IPS-18c (cell line): ENCODE measurements at regions not wholly inside any gene's neighbourhood (a gene's known extent, or its start where the extent isn't known, plus 50 kb on each side); places are given as distances from the start of the nearest gene placed in this dataset.

Experiments
- H3K4me3 ChIP-seq: 2 replicates; pipeline ENCODE4 v1.7.0; 2013; ENCODE audit warnings: low read depth, mild to moderate bottlenecking, low read length, moderate library complexity; ENCODE audit not compliant: insufficient read depth
- H3K9me3 ChIP-seq: one replicate; pipeline ENCODE4 v1.6.1; 2013; ENCODE audit warnings: mild to moderate bottlenecking, low read length, moderate library complexity; ENCODE audit not compliant: control insufficient read depth, insufficient read depth

GRCh38 chr11:45470151-45470793, 184.1 kb upstream of the SYT13 start:
- no peaks in the 10 kb centered on the region for H3K9me3 ChIP-seq
- H3K4me3 ChIP-seq = no peak overlapping the region

DNA sequence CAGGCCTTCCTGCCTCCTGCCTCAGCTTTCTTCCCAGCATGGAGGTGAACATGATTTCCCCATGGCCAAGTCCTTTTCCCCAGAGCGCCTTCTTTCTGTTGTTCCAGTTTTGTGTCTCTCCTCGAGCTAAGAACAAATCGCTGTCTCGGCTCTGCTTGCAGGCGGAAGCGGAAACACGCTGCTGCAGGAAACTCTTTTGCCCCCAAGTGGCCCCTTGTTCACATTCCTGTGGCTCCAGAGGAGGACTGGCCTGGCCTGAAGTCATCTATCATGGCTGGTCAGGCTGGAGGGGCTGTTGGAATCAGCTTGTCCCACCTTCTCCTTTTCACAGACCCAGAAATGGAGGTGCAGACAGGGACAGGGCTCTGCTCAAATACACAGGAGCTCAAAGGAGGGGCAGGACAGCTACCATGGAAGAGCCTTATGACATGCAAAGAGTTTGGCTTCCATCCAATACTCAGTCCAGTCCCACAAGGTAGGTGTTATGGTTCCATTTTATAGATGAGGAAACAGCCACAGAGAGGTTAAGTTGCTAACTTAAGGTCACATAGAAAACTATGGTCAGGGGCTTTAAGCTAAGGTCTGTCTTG, 182.2 kb upstream of the SYT13 start:
- Histone ChIP-seq H3K9me3 (no peaks in the 10 kb centered on the region), H3K4me3 (no peak overlapping the region)

DNA sequence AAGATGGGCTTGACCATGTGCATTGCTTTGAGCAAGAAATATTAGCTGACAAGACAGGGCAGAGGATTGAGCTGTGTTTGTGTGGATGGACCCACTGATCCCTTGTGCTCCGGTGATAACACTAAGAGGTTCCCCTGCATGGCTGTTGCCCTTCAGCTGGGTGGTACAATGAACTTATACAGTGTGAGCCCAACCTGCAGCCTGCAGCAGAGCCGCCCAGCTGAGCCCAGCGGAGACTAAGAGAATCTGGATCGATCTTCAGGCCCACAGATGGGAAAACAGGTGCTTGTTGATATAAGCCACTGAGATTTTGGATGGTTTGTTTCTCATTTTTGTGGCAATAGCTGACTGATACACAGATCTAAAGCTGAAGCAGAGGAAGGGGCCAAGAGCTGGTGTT, 177.4 kb upstream of the SYT13 start:
- no peaks in the 10 kb centered on the region for H3K9me3 ChIP-seq
- H3K4me3 ChIP-seq = no peak overlapping the region

GRCh38 chr11:45461514-45461913, 175.4 kb upstream of the SYT13 start:
- H3K4me3 ChIP-seq = no peak overlapping the region

DNA sequence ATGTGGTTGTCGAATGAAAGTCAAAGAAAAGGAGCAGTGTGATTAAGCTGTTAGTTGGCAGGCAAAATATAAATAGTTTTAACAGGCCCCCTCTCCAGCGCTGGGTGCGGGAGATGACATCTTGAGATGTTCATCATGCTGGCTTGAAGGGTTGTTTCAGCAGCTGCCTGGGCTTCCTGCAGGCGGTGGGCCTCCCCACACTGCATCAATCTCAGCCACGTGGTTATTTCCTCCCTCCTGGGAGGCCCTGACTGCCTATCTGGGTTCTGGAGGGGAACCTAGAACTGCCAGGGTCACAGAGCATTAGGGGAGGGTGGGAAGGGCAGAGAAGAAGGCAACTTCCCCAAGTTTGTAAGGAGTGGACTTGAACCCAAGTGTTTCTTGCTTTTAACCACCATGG, 173.3 kb upstream of the SYT13 start:
- Histone ChIP-seq H3K4me3 (no peak overlapping the region), H3K9me3 (no peaks in the 10 kb centered on the region)

More at GRCh38 chr11:45461514-45461913, 175.4 kb upstream of the SYT13 start:
- H3K9me3 ChIP-seq = no peaks in the 10 kb centered on the region

- no peak overlapping the region for H3K4me3 ChIP-seq
- no peaks in the 10 kb centered on the region for H3K9me3 ChIP-seq
These were observed 172.1 kb upstream of the SYT13 start for GRCh38 chr11:45458269-45458668.

GRCh38 chr11:45457649-45458048, 171.5 kb upstream of the SYT13 start:
- Histone ChIP-seq H3K9me3 (no peaks in the 10 kb centered on the region), H3K4me3 (no peak overlapping the region)

- Histone ChIP-seq H3K4me3 (no peak overlapping the region), H3K9me3 (no peaks in the 10 kb centered on the region)
These were observed 170.5 kb upstream of the SYT13 start for GRCh38 chr11:45456686-45457085.

DNA sequence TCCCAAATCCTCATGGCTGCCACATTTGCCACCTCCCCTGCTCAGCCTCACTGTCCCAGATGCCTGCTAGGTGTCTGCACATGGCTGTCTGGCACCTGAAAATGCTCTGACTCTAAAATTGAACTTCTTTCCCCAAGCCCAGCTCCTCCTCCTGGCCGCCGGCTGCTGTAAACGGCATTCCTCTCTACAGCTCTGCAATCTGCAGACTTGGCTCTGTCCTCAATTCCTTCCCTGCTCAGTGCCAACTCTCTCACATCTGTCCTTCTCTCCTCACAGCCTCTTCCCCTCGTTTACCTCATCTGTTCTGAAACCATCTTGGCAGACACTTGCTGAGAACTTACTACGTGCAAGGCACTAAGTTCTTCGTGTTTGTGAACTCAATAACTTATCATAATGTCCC, 169.4 kb upstream of the SYT13 start:
- H3K9me3 ChIP-seq = no peaks in the 10 kb centered on the region
- H3K4me3 ChIP-seq = no peak overlapping the region

DNA sequence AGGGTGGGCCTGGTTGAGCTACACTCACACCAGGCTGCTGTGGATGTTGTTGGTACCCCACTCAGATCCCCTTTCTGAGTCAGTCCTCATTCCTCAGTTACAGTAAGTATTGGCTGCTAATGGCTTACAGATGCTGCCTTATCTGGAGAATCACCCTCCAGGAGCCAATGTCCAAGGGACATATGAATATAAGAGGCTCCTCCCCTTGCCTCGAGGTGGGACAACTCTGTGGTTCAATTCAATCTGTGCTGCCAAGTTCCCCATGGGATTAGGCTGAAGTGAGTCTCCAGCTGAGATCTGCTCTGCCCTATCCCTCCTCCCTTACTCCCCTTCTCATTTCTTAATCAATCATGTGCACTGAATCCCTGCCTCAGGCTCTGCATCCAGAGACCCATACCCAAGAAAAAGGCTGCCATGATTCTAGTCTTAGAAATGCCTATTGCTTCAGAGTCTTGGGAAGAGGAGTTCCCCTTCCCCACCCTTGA, 168.8 kb upstream of the SYT13 start:
- no peak overlapping the region for H3K4me3 ChIP-seq
- no peaks in the 10 kb centered on the region for H3K9me3 ChIP-seq

GRCh38 chr11:45453721-45454120, 167.6 kb upstream of the SYT13 start:
- Histone ChIP-seq H3K4me3 (no peak overlapping the region), H3K9me3 (no peaks in the 10 kb centered on the region)

- H3K9me3 ChIP-seq = no peaks in the 10 kb centered on the region
- H3K4me3 ChIP-seq = no peak overlapping the region
These were observed 165.8 kb upstream of the SYT13 start for GRCh38 chr11:45451766-45452440.

DNA sequence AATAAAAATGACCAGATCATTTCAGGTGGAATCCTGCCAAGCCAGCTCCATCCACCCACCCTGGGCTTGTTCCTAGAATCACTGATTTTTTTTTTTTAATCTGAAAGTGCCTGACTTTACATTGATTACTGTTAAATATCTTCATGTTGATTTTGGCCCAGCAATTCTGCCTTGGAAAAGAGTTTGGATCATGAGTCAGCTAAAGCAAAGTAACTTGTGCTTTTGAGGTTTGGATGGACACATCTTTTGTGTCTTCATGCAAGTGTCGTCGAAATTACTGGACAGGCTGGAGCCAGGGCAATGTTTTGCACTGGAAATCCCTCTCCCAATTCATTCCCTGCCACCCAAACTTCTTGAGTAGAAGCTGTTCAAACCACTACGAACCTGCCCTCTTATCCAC, 164.0 kb upstream of the SYT13 start:
- H3K9me3 ChIP-seq = no peaks in the 10 kb centered on the region
- H3K4me3 ChIP-seq = no peak overlapping the region

DNA sequence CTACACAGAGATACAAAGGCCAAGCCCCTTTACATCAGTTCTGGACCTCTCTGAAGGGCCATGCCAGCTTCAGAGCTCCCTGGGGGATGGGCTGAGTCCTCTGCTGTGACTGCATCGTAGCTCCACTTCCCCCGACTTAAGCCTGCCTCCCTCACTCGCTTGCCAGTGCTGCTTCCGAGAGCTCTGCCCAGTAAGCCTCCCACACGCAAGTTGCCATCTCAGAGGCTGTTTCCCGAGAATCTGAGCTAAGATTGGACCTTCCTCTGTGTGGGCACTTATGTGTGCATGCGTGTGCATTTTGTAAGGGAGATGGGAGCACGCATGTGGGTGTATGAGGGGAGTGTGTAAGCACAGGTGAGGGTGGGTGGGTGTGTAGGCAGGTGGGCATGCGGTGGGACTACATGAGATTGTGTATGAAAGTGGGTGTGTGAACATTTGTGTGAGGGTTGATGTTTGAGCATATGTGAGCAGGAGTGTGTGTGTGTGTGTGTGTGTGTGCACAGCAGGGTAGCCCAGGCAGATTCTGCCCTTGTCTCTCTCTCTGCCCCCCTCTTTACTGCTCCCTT, 163.0 kb upstream of the SYT13 start:
- Histone ChIP-seq H3K4me3 (no peak overlapping the region), H3K9me3 (no peaks in the 10 kb centered on the region)

DNA sequence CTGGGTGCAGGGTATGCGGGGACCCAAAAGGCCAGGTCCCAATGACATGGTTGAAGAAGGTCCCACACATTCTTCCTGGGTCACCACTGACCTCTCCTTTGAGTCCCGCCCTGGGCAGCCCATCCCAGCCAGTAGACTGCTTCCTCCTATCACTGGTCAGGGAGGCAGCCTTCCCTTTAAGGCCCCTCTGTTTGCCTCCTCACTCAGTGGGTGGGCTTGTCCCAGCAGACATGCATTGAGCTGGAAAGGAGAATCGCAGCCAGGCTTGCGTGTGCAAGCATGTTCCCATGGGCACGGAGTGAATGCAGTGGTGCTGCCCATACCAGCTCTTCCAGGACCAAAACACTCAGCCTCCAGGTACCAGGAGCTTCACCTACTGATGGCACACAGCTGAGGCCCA, 162.4 kb upstream of the SYT13 start:
- Histone ChIP-seq H3K4me3 (no peak overlapping the region), H3K9me3 (no peaks in the 10 kb centered on the region)

DNA sequence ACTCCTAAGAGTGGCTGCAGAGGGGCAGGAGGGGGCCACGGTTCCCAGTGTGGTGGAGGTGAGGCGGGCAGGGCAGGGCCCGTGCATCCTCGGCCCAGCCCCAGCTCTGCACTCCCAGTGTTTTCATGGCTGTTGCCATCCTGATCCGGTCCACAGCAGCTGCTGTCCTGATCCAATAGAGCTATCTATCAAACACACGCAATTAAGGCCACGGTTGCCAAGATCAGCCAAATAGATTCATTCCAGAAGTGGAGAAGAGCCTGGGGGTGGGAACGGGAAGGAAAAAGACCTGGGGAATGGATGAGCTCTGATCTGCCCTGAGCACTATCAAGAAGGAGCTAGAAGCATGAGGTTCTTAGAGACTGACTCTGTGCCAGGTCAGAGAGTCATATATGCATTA, 160.9 kb upstream of the SYT13 start:
- Histone ChIP-seq H3K4me3 (no peak overlapping the region), H3K9me3 (no peaks in the 10 kb centered on the region)

DNA sequence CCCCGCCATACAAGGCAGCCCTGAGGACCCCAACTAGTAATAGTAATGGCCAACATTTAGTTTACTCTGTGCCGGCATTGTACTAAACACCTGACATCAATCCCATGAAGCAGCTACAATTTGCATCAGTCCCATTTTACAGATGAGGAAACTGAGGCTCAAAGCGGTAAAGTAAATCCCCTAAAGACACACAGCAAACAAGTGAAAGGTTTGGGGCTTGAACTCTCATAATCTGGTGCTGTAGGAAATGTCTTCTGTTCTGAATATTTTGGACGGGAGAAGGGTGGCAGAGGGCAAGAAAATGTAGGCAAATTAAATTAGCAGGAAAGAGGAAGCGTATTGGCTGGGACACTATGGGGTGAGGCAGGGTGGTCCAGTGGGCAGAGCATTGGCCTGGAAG, 160.3 kb upstream of the SYT13 start:
- Histone ChIP-seq H3K9me3 (no peaks in the 10 kb centered on the region), H3K4me3 (no peak overlapping the region)

GRCh38 chr11:45444796-45445195, 158.7 kb upstream of the SYT13 start:
- Histone ChIP-seq H3K4me3 (no peak overlapping the region), H3K9me3 (no peaks in the 10 kb centered on the region)
